ENCODE measurements at regions not wholly inside any gene's neighbourhood (a gene's known extent, or its start where the extent isn't known, plus 50 kb on each side); places are given as distances from the start of the nearest gene placed in this dataset.
"Not testable (repeated sequence)": the region's sequence is repeated elsewhere in the genome, so short reads cannot be mapped to it uniquely, and the experiment has no call there.

DNA sequence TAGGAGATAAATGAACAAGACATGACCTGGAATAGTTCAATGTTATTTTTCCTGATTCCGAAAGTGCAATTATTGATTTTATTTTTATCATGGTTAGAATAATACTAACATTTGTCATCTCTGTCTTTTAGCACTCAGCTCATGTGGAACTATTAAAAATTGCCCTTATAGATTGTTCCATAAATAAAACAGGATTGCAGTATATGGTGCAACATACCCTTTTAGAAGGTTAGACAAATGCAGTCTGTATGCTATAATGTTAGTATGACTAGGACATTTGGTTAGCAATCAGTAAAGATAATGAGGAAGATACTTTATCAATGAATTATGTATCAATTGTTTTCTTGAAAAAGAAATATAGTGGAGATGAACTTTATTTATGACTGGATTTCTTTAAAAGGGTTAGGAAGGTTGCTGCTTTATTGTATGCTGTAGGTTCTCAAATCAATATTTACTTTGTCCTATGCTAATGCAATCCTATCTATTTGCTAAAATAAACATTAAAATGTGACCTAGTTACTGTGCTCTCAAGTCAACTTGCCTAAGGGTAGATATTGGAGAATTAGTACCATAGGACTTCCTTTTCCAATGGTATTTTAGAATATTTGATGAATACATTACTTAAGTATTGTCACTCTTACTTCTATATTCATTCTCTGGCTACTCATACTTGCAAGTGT, 348.9 kb upstream of the ISL1 start:
- DNase-seq = no peak

DNA sequence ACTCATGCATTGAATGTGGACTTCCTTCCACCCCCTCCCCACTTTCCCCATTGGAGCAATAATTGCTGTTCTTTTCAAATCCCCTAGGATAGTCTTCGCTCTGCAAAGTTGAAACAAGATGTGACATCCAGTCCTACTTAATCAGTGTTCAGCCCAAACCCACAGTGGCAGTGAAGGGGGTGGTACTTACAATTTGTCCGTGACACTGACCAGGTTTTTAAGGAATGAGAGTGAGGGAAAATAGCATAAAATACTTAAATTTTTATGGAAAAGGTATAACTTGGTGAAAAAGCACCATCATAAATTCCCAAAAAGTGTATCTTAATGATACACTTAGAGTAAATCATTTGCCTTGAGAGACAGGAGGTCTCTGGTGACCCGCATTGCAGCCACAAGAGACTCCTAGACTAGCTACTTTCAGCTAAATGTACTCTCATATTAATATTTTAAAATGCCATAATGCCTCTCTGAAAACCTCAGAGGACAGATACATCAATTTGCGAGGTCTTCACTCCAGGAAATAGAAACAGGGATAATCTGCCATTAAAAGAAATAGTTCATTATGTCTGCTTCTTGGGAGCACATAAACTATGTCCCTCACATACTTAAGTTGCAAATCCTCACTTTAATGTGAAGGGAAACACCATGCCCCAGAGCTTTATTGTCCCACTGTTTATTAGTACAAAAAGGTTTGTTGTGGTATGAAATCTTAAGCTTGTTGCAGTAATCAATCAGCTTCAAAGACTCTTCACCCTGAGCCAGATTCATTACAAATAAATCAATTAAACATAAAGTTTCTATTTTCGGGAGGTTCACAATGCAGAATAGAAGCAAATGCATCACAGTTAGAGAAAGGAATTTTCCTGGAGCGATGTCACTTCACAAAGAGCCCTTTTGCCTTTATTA, 343.6 kb upstream of the ISL1 start:
- no peak for DNase-seq

DNA sequence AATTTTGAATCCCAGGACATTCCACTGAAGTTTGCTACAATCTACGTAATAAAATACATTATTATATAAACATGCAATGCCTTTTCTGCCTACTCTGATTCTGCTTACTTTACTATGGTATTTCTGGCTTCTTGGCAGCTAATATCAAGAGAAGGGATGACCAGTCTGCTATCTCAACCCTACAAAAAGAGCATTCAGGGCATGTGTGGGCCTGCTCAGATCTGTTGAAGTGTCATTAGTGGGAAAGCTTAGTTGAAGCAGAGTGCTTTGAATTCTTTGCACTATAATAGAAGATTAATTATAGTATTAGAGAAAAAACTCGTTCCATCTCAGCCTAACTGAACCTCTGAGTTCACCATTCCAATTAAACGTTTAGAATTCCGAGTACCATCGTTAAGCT, 339.5 kb upstream of the ISL1 start:
- DNase-seq = no peak

DNA sequence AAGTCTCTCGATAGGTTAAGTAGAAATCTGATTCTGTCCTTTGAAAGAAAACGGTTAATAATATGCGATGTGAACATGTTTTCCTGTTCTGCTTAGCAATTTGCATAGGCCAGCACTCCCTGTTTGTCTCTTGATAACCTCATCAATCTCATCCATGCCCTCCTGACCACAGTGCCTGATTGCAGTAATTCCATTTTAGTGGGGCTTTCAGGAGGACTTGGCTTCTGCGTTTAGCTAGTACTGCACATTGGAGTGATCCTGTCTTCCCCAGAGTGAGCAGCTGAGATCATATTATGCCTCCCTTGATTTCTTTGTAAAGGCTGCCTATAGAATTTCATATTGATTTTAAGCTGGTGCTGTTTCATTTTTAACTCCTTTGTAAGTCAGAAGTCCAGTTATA, 335.9 kb upstream of the ISL1 start:
- no peak for DNase-seq

DNA sequence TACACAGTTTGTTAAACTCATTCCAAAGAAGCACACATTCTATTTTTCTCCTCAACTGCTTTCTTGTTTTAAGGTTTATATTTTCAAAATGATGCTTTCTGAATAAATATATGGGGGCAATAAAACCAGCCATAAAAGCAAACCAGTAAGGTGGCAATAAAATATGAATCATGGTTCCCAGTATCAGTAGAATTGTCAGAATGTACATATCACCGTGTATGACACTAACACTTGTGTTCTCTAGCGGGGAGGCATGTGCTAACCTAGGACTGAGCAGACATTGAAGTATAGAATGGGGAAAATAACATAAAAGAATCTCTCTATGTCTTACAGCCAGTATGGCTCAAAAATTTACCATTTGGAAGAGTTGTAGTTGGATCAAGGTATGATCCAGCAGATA, 329.9 kb upstream of the ISL1 start:
- DNase-seq = no peak

DNA sequence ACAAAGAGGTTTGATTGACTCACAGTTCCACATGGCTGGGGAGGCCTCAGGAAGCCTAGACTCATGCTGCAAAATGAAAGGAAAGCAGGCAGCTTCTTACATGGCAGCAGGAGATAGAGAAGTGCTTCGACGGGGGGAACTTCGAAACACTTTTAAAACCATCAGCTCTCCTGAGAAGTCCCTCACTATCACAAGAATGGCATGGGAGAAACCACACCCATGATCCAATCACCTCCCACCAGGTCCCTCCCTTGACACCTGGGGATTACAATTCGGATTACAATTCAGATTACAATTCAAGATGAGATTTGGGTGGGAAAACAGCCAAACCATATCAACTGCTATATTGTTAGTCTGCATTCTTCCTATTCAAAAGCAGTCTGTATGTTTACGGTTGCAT, 322.3 kb upstream of the ISL1 start:
- no peak for DNase-seq

DNA sequence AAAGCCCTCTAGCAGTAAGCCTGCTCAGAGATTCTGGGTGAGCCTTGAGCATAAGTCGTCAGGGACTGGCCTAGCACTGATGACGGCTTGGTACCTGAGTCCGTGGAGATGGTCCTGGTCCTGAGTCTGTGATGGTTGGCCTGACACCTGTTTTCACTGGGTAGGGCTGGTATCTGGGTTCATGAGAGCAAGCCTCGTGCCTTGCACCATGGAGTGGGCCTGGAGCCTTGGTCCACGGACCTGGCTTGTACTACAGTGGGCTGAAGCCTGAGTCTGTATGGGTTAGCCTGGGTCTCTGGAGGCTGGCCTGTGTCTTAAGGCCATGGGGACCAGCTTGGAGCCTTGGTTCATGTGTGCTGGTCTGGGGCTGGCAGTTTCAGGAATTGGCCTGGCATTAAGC, 310.3 kb upstream of the ISL1 start:
- no peak for DNase-seq

DNA sequence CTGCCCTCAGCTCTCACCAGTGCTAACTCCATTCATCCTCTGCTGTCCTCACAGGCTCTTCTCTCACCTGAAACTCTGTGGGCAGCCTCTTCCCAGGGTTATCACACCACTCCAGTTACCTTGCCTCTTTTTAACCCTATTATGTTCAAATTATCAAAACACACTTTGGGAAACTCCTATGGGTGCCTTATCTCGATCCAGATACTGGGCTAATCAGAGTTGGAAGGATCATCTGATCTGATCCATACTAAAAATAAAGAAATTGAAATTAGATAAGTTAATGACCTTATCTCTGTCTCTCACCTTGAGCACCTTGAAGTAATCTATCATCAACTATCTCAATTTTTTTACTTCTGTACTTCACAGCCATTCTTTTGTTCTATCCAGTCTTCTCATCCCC, 300.5 kb upstream of the ISL1 start:
- DNase-seq = no peak

DNA sequence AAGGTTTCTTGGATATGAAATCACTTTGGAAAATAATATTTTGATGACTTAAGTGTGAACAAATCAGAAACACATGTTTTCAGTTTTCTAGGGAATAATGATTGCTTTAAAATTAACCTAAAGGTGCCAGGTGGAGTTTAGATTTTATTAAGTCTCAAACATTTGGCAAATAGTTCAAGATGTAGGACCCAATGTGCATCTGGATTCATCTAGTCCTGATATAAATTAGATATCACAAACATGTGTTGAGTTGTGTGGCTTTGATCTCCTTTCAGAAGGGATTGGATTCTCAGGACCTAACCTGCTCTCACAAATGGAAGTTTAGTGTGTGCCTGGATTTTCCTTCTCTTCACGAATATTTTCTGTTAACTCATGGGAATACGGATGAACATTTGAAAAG, 291.4 kb upstream of the ISL1 start:
- DNase-seq = no peak

DNA sequence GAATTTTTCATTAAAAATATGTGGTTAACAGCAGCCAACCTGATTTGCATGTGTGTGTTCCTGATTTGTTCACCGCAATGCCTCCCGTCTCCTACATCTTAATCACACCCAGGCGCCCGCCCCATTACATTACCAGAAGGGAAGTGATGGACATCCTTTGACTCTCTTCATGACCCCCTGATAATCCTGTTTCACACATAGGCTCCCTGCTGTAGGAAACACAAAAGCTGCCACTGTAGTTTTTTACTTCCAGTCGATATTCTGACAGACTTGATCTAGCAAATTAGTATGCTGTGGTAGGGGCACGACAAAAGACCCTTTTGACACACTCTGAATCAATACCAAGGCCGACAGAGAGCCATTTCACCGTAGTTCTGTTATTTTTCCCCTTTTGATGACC, 287.8 kb upstream of the ISL1 start:
- DNase-seq = no peak

DNA sequence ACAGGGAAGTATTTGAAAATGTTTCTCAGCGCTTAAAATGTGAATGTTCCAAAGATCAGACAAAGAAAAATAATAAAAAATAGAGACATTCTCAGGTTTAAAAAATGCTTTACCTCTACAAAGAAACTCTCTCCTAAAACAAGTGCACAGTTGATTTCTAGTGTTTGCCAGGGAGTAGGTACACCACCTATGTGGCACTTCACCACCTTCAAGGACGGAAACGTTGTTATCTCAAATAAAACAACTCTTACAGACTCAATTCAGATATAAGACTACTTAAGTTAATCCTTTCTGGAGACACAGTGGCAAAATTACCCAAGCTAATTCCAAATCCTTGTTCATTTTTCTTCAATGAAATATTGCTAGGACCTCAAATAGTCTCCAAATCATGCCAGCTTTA, 286.4 kb upstream of the ISL1 start:
- no peak for DNase-seq

DNA sequence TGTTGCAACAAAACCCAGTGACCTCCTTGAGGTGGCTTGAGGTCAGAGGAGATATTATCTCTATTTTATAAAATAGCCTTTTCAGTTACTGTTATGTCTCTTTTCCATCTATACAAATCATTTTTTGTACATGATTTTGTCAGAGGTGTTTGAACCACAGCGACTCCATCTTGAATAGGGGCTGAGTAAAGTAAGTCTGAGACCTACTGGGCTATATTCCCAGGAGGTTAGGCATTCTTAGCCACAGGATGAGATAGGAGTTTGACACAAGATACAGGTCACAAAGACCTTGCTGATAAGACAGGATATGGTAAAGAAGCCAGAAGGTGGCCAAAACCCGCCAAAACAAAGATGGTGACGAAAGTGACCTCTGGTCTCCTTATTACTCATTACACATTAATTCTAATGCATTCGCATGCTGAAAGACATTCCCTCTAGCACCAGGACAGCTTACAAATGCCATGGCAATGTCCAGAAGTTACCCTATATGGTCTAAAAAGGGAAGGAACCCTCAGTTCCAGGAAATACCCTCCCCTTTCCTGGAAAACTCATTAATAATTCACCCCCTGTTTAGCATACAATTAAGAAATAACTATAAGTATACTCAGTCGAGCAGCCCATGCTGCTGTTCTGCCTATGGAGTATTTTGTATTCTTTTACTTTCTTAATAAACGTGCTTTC, 283.9 kb upstream of the ISL1 start:
- DNase-seq = no peak

DNA sequence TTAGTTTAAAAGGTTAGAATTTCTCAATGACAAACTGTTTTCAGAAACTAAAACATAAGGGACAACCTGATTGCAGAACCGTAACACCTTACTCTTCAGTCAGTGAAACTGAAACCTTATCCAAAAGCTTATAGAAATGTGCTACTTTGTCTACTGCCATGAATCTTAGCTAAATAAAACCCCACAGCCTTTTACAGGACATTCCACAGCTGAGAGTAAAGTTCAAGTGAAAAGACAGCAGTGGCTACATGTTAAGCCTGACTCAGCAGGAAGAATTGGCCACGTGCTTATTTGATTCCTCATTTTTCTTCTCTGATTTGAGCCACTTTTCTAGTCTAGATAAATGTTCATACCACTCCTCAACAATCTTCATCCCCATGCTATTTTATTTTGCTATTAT, 278.7 kb upstream of the ISL1 start:
- no peak for DNase-seq

DNA sequence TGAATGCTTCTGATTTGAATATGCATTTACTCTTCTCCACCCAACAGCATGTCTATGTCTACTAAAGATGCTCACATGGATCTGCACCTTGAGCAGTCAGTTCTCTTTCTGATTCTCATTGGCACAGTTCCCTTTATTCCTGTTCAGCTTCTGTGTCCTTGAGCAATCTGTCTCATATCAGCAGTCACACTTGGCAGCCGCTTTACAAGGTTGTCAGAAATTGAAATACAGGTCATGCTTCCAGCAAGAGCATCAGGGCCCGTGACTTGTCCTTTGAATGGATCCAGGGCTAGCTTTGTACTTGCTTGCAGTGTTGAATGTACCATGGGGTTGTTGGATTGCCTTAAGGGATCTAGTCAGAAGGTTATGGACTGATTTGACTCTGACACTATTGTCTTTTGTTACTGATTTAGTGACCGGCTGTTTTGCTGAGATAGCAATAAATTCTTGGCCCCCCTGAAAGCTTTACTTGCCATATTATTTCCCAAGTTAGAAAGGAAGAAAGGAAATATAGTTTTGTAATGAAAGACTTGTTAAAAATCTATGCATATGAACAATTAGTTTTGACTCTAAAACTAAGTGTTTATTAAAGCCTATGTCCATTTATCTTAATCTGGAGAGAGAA, 273.4 kb upstream of the ISL1 start:
- DNase-seq = no peak

DNA sequence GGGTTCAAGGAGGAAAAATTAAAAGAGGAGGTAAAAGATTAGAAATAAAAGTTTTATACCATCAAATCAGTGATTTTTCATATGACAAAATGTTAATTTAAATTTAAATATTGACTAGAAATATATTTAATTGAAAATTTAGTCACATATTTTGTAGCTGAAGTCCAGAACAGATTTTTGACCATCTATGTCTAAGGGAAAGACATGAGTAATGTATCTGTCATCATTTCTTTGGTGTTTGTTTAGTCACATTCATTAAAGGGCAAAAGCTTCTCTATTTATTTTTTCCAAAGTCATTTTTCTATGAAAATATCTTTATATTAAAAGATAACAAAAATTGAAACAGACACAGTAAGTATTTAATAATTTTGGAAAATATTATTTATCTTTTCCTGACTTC, 252.0 kb upstream of the ISL1 start:
- no peak for DNase-seq

DNA sequence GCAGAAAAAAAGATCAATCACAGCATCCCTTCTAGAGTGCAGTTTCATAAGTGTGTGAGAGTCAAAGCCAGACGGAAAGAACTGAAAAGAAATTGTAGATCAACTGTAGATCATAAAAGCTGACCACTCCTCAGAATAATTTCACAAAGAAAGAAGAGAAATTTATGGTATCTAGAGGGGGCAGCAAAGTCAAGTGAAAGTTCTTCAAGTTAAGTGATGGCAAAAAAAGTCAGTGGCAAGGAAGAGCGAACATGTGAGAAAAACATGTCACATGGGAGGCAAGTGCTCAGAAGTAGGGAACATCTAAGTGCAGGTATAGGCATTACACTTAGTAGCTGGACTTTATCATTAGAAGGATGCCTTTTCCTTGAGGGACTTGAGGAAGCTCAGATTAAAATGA, 245.1 kb upstream of the ISL1 start:
- no peak for DNase-seq

DNA sequence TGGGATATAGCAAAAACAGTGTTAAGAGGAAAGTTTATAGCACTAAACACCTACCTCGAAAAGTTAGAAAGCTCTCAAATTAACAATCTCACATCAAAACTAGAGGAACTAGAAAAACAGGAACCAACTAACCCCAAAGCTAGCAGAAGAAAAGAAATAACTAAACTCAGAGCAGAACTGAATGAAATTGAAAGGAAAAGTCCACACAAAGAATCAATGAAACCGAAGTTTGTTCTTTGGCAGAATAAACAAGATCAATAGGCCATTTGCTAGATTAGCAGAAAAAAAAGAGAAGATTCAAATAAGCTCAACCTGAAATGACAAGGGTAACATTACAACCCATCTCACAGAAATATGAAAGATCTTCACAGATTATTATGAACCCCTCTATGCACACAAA, 234.8 kb upstream of the ISL1 start:
- DNase-seq = no peak

DNA sequence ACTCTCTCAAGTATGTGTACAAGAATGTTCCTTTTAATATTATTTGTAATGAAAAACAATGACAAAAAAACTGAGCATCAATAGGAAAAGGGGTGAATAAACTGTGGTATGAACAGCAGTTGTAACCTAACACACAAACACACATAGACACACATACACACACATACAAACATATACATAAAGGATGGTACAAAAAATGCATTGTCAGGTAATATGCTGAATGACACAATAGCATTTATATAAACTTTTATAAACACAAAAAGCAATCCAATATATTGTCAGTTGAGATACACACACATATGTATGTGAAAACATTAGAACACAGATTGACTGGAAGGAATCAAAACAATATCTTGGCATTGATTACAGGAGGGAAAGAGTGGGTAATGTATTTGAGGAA, 227.0 kb upstream of the ISL1 start:
- DNase-seq = no peak

DNA sequence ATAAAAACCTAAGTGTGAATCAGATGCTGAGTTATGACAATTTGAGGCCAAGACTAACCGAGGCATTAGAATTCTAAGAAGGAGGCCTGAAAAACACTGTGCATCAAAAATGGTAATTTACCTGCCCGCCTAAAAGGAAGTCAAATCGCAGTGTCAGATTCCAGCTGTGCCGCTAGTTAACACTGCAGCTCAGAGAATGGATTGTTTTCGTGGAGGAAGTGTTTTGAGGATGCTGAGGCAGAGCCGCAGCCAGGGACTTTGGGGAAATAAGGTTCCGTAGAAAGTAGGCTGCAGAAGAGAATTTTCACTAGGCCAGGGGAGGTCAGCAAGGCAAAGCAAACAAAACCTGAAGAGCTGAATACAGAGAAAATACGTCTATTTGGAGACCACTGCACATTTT, 226.4 kb upstream of the ISL1 start:
- no peak for DNase-seq

DNA sequence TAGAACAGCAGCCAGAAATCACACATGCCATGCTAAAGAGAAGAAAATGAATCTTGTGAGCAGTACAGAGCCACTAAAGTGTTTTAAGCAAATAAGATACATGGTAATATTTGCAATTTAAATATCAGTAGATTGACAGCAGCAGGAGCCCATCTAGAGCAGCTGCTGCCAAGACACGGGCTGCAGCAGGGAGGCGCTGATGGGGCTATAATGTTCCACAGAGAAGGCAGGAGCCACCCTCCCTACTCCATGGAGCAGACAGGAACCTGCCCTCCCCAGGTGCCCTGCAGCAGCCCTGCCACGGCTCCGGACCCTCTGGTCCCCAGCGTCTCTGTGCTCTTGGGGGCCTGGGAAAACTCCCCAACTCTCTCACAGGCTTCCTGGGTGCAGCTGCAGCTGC, 224.1 kb upstream of the ISL1 start:
- no peak for DNase-seq

DNA sequence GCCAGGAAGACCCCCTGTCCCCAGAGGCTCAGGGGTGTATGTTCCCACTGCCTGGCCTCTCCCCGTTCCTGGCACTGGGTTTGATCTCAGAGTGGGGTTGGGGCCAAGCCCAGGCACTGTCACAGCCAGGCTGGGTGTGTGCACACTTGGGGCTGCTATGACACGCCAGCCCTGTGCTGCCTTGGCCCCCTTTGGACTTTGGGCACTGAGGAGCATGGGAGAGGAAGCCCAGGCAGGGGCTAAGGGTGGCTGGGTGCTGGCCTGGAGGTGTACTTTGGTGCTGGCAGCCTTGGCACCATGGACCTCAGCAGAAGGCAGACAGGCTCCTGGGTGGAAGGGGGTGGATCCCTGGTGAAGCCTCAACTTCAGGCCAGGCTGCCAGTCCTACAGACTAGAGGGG, 223.6 kb upstream of the ISL1 start:
- DNase-seq = no peak

DNA sequence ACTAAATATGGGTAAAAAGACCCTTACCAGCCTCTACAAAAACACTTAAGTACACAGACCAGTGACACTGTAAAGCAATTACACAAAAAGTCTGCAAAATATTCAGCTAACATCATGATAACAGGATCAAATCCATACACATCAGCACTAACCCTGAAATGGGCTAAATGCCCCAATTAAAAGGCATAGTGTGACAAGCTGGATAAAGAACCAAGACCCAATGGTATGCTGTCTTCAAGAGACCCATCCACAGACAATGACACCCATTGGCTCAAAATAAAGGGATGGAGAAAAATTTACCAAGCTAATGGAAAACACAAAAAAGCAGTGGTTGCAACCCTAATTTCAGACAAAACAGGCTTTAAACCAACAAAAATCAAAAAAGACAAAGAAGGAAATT, 221.0 kb upstream of the ISL1 start:
- DNase-seq = no peak

DNA sequence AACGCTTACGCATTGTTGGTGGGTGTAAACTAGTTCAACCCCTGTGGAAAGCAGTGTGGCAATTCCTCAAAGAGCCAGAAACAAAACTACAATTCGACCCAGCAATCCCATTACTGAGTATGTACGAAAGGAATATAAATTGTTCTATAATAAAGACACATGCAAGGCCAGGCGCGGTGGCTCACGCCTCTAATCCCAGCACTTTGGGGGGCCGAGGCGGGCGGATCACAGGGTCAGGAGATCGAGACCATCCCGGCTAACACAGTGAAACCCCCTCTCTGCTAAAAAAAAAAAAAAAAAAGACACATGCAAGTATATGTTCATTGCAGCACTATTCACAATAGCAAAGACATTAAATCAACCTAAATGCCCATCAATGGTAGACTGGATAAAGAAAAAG, 217.6 kb upstream of the ISL1 start:
- not testable (repeated sequence) for DNase-seq
